Activated CD4-positive, alpha-beta memory T cell treated with anti-CD3 and anti-CD28 coated beads, Interleukin-2, amount 10 ng/mL, durations not matched to agents 7 days and 5 days (primary cell): ENCODE measurements at regions not wholly inside any gene's neighbourhood (a gene's known extent, or its start where the extent isn't known, plus 50 kb on each side); places are given as distances from the start of the nearest gene placed in this dataset.

Experiments
- CTCF ChIA-PET: fragments of 350-600 bp; sonication (Branson Sonifier 250); formaldehyde crosslinking; loops from one replicate; lab custom pipeline; 2021; ENCODE audit warnings: antibody characterized with exemption, inconsistent platforms; lab: Charles Lee
- POLR2A ChIA-PET: fragments of 350-600 bp; sonication (Branson Sonifier 250); formaldehyde crosslinking; loops from one replicate; lab custom pipeline; 2021; ENCODE audit warnings: antibody characterized with exemption; lab: Charles Lee
- DNase-seq: peaks from one replicate; pipeline ENCODE4 v3.0.0-alpha.2; 2020
- H3K27ac Mint-ChIP-seq: one replicate; pipeline ENCODE4 v1.8.0; 2021; ENCODE audit warnings: mild to moderate bottlenecking, mixed read lengths
- H3K27me3 Mint-ChIP-seq: one replicate; pipeline ENCODE4 v1.8.0; 2021; ENCODE audit warnings: mixed read lengths
- H3K36me3 Mint-ChIP-seq: one replicate; pipeline ENCODE4 v1.8.0; 2021; ENCODE audit warnings: low read depth, mixed read lengths
- H3K4me1 Mint-ChIP-seq: one replicate; pipeline ENCODE4 v1.8.0; 2021; ENCODE audit warnings: mixed read lengths
- H3K4me3 Mint-ChIP-seq: one replicate; pipeline ENCODE4 v1.8.0; 2021; ENCODE audit warnings: mild to moderate bottlenecking, mixed read lengths
- H3K9me3 Mint-ChIP-seq: one replicate; pipeline ENCODE4 v1.8.0; 2021; ENCODE audit warnings: mixed read lengths

DNA sequence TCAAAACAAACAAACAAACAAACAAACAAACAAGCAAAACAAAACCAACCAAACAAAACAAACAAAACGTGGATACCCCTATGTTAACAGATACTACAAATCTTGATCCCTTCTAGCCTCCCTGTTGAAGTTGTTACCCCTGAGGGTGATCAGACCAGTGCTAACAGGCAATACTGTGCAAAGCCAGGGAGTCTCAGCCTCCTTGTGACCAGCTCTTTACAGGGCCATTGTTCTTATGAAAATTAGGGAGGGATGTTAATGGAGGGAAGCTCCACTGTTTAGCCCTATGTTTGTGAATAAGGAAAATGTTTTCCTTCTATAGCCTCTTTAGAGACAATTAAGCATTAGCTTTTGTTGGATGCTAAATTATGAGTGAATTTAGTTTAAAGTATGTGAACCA is 1072.1 kb upstream of the WWC1 start:
- Mint-ChIP-seq H3K4me3 (no peak overlapping the region), H3K9me3 (peaks cover 2% of the 10 kb centered on the region)
- no peak for DNase-seq

DNA sequence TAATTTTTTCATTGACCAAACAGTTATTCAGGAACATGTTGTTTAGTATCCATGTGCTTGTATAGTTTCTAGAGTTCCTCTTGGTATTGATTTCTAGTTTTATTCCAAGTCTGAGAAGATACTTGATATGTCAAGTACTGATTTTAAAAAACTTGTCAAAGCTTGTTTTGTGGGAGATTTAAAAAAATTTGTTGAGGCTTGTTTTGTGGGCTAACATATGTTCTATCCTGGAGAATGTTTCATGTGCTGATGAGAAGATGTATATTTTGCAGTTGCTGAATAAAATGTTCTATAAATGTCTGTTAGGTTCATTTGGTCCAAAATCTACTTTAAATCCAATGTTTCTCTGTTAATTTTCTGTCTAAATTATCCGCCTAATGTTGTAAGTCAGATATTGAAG is 1065.1 kb upstream of the WWC1 start:
- no peak overlapping the region for H3K4me3 Mint-ChIP-seq
- POLR2A ChIA-PET, result no interaction called here
- CTCF ChIA-PET, result no interaction called here
- peaks cover 16% of the 10 kb centered on the region for H3K9me3 Mint-ChIP-seq
- H3K36me3 Mint-ChIP-seq, result no peaks in the 10 kb centered on the region
- no peak for DNase-seq
- no peaks in the 10 kb centered on the region for H3K27me3 Mint-ChIP-seq
- no peaks in the 10 kb centered on the region for H3K4me1 Mint-ChIP-seq
- H3K27ac Mint-ChIP-seq, result no peak overlapping the region

More for the DNA sequence above, 1072.1 kb upstream of the WWC1 start:
- H3K4me1 Mint-ChIP-seq, result no peaks in the 10 kb centered on the region
- CTCF ChIA-PET, result no interaction called here
- POLR2A ChIA-PET, result no interaction called here
- no peaks in the 10 kb centered on the region for H3K27me3 Mint-ChIP-seq
- no peak overlapping the region for H3K27ac Mint-ChIP-seq
- no peaks in the 10 kb centered on the region for H3K36me3 Mint-ChIP-seq

DNA sequence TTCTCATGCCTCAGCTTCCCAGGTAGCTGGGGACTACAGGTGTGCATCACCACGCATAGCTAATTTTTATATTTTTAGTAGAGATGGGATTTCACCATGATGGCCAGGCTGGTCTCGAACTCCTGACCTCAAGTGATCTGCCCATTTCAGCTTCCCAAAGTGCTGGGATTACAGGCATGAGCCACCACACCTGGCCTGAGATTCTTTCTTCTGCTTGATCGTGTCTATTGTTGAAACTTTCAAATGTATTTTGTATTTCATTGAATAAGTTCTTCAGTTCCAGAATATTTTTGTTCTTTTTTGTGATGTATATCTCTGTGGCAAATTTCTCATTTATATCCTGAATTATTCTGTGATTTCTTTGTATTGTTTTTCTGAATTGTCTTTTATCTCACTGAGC is 1063.3 kb upstream of the WWC1 start:
- no peak for DNase-seq
- POLR2A ChIA-PET, result no interaction called here
- CTCF ChIA-PET, result no interaction called here
- Mint-ChIP-seq H3K4me1 (no peaks in the 10 kb centered on the region), H3K27me3 (no peaks in the 10 kb centered on the region), H3K27ac (no peak overlapping the region), H3K9me3 (peaks cover 16% of the 10 kb centered on the region), H3K4me3 (no peak overlapping the region), H3K36me3 (no peaks in the 10 kb centered on the region)

DNA sequence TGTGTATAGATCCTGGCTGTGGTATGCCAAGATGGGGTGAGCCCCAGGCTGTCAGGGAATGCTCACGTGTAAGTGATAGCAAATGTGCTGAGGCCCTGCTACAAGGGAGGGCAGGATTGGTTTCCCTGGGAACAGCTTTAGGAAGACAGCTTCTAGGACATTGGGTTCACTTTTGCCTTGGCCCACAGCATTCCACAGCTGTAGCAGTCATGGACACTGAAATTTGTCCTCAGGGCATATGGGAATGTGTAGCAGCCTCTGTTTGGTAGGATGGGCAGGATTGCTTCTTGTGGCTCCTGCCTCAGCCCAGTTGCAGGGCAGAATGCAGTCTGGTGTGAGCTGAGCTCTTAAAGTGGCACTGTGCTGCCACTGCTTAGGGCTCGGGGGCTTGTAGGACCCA is 1061.7 kb upstream of the WWC1 start:
- H3K4me1 Mint-ChIP-seq, result no peaks in the 10 kb centered on the region
- DNase-seq, result no peak
- ChIA-PET POLR2A (no interaction called here), CTCF (no interaction called here)
- H3K36me3 Mint-ChIP-seq, result no peaks in the 10 kb centered on the region
- no peak overlapping the region for H3K4me3 Mint-ChIP-seq
- H3K9me3 Mint-ChIP-seq, result peaks cover 16% of the 10 kb centered on the region
- H3K27me3 Mint-ChIP-seq, result no peaks in the 10 kb centered on the region
- H3K27ac Mint-ChIP-seq, result no peak overlapping the region

DNA sequence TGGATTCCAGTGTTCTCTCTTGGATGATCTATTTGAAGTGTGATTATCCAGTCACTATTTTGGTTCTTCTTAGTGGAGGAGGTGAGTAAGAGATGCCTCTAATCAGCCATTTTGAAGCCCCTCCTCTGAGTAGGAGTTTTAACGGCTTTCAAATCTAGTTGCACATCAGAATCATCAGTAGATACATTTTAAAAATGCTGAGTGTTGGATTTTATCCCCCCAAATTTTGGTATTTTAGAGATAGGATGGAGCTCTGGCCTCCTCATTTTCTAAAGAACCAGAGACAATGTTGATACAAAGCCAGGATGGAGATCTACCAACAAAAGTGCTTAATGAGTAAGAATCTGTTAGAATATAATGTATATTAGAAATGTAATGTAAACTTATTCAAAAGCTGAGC is 1061.0 kb upstream of the WWC1 start:
- CTCF ChIA-PET, result no interaction called here
- no peak overlapping the region for H3K27ac Mint-ChIP-seq
- H3K27me3 Mint-ChIP-seq, result no peaks in the 10 kb centered on the region
- POLR2A ChIA-PET, result no interaction called here
- H3K4me3 Mint-ChIP-seq, result no peak overlapping the region
- peaks cover 16% of the 10 kb centered on the region for H3K9me3 Mint-ChIP-seq
- no peak for DNase-seq
- H3K36me3 Mint-ChIP-seq, result no peaks in the 10 kb centered on the region
- no peaks in the 10 kb centered on the region for H3K4me1 Mint-ChIP-seq

DNA sequence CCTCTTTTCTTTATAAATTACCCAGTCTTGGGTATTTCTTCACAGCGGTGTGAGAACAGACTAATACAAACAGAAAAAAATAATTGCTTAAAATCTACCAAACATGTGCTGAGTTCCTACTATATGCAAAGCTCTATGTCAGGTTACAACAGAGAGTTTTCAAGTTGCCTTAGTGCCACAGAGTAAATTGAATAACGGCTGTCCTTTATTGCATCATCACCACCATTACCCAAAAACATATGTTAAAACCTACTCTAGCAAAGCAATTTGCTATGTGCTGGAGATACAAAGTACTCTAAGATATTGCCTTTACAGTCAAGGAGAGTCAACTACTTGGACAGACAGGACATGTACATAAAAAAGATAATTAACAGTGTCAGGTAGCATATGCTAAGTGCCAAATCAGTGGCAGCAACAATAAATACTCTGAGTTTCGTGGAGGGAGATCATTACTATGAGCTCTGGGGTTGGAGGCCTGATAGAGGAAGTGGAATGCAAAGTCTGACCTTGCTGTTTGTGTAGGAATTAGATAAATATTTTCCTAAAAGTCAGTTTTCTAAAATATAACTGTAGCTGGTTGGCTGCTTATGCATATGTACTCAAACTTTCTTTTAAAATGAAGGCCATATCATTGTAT is 1058.7 kb upstream of the WWC1 start:
- no peaks in the 10 kb centered on the region for H3K36me3 Mint-ChIP-seq
- no peak for DNase-seq
- POLR2A ChIA-PET, result no interaction called here
- no peaks in the 10 kb centered on the region for H3K27me3 Mint-ChIP-seq
- CTCF ChIA-PET, result no interaction called here
- peaks cover 14% of the 10 kb centered on the region for H3K9me3 Mint-ChIP-seq
- no peak overlapping the region for H3K27ac Mint-ChIP-seq
- H3K4me3 Mint-ChIP-seq, result no peak overlapping the region
- H3K4me1 Mint-ChIP-seq, result no peaks in the 10 kb centered on the region

GRCh38 chr5:167233507-167234220 is 1057.8 kb upstream of the WWC1 start:
- Mint-ChIP-seq H3K4me3 (no peak overlapping the region), H3K36me3 (no peaks in the 10 kb centered on the region), H3K4me1 (no peaks in the 10 kb centered on the region), H3K9me3 (peaks cover 12% of the 10 kb centered on the region), H3K27me3 (no peaks in the 10 kb centered on the region), H3K27ac (no peak overlapping the region)
- ChIA-PET POLR2A (no interaction called here), CTCF (no interaction called here)
- DNase-seq, result no peak

DNA sequence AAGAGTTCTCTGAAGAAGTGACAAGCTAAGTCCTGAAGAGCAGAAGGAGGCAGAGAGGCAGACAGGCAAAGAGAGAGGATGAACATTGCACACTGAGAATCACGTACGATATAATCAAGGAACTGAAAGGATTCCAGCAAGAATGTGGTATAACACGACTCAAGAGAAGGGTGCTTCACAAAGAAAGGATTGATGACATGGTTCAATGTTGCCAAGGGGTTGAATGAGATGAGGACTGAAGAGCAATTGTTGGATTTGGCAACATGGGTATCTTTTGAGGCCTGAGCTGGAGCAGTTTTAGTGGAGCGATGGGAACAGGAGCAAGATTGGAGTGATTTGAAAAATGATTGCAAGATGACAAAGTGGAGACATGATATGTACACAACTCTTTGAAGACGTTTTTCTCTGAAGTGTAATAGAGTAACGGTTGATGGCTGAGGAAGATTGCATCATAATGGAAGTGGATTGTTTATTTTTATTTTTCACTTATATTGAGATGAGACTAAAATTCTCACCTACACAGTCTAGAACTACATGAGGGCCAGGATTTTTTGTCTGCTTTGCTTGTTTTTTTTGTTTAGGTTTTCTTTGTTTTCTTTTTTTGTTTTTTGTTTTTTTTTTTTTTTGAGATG is 1049.9 kb upstream of the WWC1 start:
- H3K27ac Mint-ChIP-seq, result no peak overlapping the region
- H3K4me3 Mint-ChIP-seq, result no peak overlapping the region
- no peaks in the 10 kb centered on the region for H3K36me3 Mint-ChIP-seq
- peaks cover 23% of the 10 kb centered on the region for H3K9me3 Mint-ChIP-seq
- ChIA-PET CTCF (no interaction called here), POLR2A (no interaction called here)
- DNase-seq, result no peak
- no peaks in the 10 kb centered on the region for H3K27me3 Mint-ChIP-seq
- no peaks in the 10 kb centered on the region for H3K4me1 Mint-ChIP-seq

GRCh38 chr5:167242701-167243100 is 1048.7 kb upstream of the WWC1 start:
- Mint-ChIP-seq H3K4me1 (no peaks in the 10 kb centered on the region), H3K4me3 (no peak overlapping the region), H3K27me3 (no peaks in the 10 kb centered on the region), H3K9me3 (peaks cover 23% of the 10 kb centered on the region), H3K36me3 (no peaks in the 10 kb centered on the region), H3K27ac (no peak overlapping the region)
- ChIA-PET CTCF (no interaction called here), POLR2A (no interaction called here)
- no peak for DNase-seq

- Mint-ChIP-seq H3K4me1 (no peaks in the 10 kb centered on the region), H3K27me3 (no peaks in the 10 kb centered on the region), H3K36me3 (no peaks in the 10 kb centered on the region), H3K9me3 (peaks cover 21% of the 10 kb centered on the region), H3K27ac (no peak overlapping the region), H3K4me3 (no peak overlapping the region)
- no peak for DNase-seq
- CTCF ChIA-PET, result no interaction called here
- POLR2A ChIA-PET, result no interaction called here
These were observed 1048.0 kb upstream of the WWC1 start for GRCh38 chr5:167243463-167243862.

GRCh38 chr5:167244583-167244982 is 1046.9 kb upstream of the WWC1 start:
- H3K36me3 Mint-ChIP-seq, result no peaks in the 10 kb centered on the region
- H3K27ac Mint-ChIP-seq, result no peak overlapping the region
- no peak overlapping the region for H3K4me3 Mint-ChIP-seq
- ChIA-PET CTCF (no interaction called here), POLR2A (no interaction called here)
- DNase-seq, result no peak
- H3K27me3 Mint-ChIP-seq, result no peaks in the 10 kb centered on the region
- no peaks in the 10 kb centered on the region for H3K4me1 Mint-ChIP-seq
- H3K9me3 Mint-ChIP-seq, result peaks cover 17% of the 10 kb centered on the region

DNA sequence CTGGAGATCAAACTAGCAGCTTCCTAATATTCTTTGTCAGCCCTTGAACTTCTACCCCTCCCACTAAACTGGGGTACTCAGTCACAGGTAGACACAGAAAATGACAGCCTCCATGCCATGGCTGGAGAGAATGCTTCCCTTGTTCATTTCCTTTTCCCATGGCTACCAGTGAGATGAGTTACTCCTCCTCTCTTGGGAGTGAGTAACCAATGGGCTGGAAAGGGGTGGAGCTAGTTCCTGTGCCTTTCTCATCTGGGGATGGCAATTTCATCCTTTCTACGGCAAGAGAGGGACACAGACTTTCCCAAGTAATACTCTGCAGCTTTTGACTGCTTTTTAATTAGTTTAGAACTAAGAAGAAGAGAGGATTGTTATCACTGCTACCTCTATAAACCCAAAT is 1045.6 kb upstream of the WWC1 start:
- no peak for DNase-seq
- Mint-ChIP-seq H3K27ac (no peak overlapping the region), H3K9me3 (peaks cover 15% of the 10 kb centered on the region), H3K27me3 (no peaks in the 10 kb centered on the region), H3K36me3 (no peaks in the 10 kb centered on the region), H3K4me1 (no peaks in the 10 kb centered on the region), H3K4me3 (no peak overlapping the region)
- ChIA-PET POLR2A (no interaction called here), CTCF (no interaction called here)

DNA sequence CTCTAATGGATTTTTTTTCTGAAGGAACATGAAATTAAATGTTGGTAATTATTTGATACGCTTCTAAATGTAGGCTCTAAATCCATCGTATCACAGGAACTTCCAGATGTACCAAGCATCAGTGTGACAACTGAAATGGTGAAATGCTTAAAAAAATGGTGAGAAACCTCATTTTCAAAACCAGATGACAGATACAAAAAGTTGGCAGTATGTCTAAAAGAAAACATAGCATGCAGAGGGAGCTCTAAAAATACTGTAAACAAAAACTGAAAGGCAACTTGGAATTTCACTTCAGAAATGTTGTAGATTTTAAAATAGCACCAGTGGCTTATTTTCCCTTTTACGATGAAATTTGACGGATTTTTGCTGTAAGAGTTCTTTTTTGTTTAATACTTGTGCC is 1043.6 kb upstream of the WWC1 start:
- Mint-ChIP-seq H3K36me3 (no peaks in the 10 kb centered on the region), H3K27ac (no peak overlapping the region), H3K9me3 (peaks cover 10% of the 10 kb centered on the region), H3K27me3 (no peaks in the 10 kb centered on the region), H3K4me3 (no peak overlapping the region), H3K4me1 (no peaks in the 10 kb centered on the region)
- ChIA-PET POLR2A (no interaction called here), CTCF (no interaction called here)
- DNase-seq, result no peak

- DNase-seq, result no peak
- no peak overlapping the region for H3K4me3 Mint-ChIP-seq
- H3K9me3 Mint-ChIP-seq, result peaks cover 10% of the 10 kb centered on the region
- POLR2A ChIA-PET, result no interaction called here
- no peak overlapping the region for H3K27ac Mint-ChIP-seq
- H3K27me3 Mint-ChIP-seq, result no peaks in the 10 kb centered on the region
- no peaks in the 10 kb centered on the region for H3K36me3 Mint-ChIP-seq
- H3K4me1 Mint-ChIP-seq, result no peaks in the 10 kb centered on the region
- CTCF ChIA-PET, result no interaction called here
These were observed 1043.2 kb upstream of the WWC1 start for GRCh38 chr5:167248257-167248656.
